ENCODE measurements at regions not wholly inside any gene's neighbourhood (a gene's known extent, or its start where the extent isn't known, plus 50 kb on each side); places are given as distances from the start of the nearest gene placed in this dataset.

DNA sequence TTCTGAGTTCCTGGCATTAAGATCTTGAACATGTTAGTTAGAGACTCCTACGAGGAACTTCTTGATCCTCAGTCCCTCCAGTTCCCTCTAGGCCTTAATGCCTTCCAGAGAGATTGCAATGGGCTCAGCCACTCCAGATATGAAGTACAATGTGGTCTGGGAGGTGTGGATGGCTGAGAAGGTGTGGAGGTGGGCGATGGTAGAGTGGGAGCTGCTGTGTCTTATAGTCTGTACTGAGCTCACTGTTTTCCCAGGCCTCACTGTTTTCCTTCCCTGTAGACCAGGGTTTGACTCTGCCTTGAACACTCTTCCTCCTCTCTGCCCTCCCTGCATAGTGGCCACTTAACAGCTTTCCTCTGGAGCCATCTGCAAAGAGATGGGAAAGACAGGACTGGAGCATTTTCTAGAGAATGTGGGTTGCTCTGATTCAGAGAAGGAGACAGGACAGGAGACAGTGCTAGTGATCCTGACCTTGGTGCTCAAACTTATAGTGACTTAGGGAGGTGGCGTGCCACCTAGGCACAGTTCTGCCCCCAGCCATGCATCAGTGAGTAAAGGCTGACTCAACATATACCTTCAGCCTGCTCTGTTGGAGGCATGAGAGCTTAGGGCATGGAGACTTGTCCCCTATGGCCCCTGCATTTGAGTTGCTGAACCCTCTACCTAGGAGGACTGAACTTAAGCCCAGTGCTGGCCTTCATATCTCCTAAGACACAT, 129.7 kb downstream of the TDRD15 start:
- DNase-seq (ENCODE audit: low read depth): no peak

DNA sequence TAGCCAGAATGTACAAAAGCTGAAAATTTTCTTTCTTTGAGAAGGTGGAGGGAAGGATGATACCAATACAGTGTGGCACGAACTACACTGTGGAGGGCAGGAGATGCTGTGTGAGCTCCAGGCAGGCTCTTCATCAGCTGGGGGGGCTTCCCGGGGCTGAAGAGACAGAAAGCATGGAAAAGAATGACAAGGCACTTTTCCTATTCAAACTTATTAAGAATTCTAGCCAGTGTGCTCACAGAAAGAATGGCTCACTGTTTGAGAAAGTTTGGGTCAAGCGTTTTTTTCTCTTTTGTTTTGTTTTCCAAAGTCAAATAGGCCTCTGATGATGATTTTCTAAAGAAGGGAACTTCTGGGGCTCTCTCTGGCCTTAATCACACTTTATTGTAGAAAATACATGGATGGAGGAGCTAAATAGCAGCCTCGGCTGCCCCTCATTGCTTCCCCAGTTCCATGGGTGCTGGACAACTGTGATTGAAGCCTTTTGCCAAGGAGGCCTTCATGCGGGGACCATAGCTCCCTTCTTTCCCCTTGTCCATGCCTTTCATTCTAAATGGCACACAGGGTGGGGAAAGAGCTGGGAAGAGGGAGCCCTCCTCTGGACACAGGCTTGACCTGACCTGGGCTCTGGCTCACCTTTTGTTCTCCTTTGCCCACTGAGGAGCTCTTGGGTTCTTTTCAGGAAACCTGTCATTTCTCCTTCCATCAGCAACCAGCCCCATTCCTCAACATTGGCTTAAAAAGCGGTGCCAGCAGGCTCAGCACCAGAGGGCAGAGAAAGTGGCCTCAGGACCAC, 130.6 kb downstream of the TDRD15 start:
- DNase-seq (ENCODE audit: low read depth): no peak

DNA sequence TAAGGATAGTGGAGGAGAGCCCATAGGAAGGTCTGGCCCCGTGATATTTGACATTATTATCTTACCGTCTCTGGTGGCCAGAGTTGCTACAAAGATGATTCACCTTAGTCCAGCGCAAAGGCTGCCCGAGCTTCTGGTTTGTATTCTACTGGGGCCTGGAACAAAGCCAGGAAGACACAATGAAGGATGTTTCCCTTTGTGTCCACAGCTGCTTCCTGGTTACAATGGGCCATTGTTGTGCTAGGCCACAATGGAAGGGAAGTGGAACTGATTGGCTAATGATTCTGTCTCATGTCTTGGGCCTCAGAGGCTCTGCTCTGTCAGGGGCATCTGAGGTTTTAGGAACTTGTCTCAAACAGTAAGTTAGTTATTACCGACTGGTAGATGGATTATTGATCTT, 132.2 kb downstream of the TDRD15 start:
- peak; percentile 0 for DNase-seq (ENCODE audit: low read depth)

DNA sequence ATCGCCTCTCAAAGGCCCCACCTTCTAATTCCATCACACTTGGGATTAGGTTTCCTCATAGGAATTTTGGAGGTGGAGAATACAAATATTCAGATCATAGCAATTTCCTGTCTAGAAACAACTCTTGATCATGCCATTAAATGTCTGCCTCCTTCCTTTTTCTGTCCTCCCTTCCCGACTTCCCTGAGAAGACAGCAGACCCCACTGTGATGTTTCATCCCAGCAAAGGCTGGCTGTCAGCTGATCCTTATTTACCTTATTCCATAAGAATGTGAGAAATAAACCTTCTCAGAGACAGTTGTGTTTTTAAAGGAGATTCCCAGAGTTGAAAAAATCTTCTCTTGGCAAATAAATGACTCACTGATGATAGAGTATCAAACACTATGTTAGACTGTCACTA, 133.9 kb downstream of the TDRD15 start:
- DNase-seq (ENCODE audit: low read depth): no peak

DNA sequence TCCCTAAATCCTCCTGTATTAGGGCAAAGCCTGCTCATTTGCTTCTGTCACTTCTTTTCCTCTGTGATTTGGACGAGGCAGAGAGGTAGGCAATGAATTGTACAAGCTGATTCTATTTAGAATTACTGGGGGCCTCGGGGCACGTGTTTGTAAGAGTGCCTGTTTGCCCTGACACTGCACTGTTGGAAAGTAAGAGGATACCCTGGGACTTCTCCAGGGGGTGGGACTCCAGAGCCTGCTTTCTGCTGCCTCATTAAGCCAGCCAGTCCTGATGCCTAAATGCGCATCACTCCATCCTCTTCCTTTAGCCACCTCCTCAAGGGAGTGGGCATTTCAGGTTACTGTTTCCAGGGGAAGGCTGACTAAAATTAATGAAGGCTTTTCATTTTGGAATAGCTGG, 134.3 kb downstream of the TDRD15 start:
- DNase-seq (ENCODE audit: low read depth): no peak

DNA sequence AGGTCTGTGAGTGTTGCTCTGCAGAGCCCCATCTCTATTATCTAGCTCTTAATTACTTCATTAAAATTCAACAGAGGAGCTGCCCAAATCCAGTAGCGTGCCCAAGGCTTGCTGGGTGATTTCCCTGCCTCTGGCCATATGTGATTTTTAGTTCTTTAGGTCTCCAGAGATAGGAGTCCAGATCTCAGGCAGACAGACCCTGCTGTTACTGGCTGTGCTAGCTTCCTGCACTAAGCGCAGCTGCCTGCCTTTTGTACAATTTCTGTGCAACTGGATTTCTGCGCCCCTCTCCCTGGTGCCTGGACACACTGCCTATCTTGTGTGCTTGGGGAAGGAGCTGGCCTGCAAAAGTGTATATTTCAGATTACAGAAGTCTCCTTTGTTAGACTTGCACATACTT, 136.5 kb downstream of the TDRD15 start:
- DNase-seq (ENCODE audit: low read depth): no peak

DNA sequence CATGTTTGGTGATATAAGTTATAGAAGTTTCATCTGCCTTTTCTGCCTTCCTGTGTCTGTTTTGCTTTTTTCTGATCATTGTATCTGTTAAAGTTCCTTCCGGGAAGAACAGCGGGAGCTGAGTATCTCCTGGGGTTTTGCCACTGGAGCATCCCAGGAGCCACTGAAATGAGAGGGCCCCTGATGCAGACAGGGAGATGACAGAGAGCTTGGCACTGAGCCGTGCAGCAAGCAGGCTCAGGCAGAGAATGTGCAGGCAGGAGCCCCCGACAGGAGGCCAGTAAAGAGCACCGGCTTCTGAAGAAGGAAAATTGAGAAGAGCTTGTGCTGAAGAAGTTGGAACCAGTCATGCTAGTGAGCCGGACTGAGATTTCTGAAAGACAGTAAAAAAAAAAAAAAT, 137.8 kb downstream of the TDRD15 start:
- DNase-seq (ENCODE audit: low read depth): no peak

DNA sequence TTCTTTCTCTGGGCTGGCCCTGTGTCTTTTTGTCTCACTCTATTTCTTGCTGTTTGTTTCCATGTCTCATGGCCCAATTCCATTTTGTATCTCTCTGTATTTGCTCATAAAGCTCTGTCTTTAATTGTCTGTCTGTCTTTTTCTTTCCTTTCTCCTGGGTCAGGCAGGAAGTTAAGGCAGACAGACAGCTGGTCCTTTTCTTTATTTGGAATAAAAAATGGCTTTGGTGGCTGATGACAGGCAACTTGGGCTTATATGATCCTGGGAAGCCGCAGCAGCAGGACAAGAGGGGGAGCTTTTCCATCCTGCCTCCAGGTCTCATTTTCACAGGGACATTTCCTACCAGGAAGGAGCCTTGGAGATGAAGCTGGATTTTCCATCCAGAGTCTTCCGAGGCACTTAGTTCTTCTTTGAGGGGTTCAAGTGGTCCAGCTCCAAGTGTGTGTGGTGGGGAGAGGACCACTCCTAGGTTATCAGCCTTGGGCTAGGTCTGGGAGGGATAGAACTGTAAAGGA, 138.7 kb downstream of the TDRD15 start:
- no peak for DNase-seq (ENCODE audit: low read depth)

DNA sequence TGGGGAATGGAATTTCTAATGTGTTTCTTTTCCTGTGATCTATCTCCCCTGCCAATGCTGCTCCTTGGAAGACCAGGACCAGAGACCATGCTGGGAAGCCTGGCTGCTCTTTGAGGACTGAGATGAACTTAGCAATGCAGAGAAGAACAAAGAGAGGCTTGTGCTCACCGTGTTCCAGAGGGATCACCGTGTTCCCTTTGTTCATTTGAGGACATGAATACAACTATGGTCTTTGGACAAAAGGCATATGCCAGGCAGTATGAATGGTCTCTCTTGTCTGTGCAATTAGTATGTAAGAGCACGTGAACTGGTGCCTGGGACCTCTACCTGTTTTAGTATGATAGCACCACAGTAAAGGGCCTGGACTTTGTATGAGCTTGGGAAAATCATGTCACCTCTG, 139.9 kb downstream of the TDRD15 start:
- no peak for DNase-seq (ENCODE audit: low read depth)

DNA sequence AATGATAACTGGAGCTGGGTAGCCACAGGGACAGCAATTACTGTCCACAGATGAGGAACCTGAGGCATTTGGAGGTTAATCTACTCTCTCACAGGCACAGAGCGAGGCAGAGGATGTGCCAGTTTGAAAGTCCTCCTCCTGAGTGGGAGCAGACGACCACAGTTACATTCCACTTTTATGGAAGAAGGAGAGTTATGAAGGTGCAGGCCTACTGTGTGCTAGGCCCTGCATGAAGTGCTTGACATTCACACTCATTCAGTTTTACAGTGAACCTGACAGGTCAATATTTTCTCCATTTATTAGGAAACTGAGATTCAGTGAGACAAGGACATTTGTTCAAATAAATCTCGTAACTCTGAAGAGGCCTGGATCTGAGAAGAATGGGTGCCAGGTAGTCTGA, 142.0 kb downstream of the TDRD15 start:
- no peak for DNase-seq (ENCODE audit: low read depth)

DNA sequence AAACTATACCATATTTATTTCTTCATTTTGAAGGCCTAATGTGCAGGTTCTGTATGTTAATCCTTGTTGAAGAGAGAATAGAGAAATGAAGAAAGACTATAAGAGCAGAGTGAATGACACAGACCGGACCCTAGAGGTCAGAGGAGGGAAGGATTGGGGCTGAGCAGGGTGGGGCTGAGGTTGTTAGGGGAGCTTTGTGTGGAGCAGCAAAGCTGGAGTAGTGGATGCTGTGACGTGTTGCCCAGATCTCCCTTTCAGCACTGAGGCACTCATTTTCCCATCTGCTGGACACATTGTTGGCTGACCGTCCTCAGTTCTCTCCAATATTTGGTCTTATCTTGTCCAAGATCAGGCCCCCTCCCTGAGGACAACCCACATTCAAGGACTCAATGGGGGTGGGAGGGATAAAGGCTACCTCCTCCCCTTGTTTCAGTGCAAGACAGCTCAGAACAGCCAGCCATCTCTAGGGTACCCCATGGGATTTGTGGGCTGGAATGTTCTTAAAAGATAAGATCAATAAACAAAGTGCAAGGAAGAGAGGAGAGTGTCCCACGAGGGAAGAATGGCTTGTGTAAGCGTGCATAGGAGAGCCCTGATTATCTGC, 143.6 kb downstream of the TDRD15 start:
- no peak for DNase-seq (ENCODE audit: low read depth)

DNA sequence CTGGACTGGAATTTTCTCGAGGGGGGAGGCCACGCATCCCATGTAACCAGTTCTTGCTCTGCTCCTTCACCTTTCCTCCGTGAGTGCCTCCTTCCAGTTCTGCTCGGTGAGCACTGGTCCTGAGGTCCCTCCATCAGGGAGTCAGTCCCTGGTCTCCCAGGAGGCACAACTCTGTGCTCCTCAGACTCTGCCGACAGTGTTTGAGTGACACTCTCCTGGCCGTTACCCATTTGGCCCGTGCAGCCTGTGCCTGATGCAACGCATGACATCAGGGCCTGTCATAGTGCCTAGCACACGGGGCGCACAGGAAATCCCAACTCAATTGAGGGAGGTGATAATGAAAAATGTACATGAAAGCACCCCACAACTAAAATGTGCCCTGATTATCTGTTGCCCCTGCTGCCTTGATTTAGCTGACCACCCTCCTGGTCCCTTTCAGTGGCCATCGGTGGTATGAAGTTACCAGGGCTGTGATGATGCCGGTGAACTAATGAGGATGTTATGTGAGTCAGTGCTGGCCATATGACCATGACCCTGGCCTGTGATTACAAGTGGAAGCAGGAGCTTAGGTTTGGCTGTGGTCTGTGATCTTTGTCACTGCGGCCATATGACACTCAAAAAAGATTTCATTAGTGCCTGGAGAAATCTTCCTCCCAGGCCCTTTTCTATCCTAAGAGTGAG, 144.6 kb downstream of the TDRD15 start:
- DNase-seq (ENCODE audit: low read depth): no peak

DNA sequence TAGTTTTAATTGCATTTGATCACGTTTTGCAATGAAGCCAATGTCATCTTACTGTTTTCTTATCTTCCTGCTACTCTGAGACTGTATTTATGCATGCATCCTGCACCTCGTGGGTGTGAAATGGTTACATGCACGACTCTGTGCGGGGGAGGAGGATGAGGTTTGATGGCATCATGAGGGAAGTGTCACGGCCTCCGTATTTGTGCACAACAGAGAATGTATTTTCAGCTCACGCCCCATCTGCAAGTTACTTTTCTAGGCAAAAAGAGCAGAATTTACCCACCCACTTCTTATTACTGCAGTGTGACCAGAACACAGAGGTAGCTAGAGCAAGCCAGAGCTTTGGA, 145.1 kb downstream of the TDRD15 start:
- no peak for DNase-seq (ENCODE audit: low read depth)

DNA sequence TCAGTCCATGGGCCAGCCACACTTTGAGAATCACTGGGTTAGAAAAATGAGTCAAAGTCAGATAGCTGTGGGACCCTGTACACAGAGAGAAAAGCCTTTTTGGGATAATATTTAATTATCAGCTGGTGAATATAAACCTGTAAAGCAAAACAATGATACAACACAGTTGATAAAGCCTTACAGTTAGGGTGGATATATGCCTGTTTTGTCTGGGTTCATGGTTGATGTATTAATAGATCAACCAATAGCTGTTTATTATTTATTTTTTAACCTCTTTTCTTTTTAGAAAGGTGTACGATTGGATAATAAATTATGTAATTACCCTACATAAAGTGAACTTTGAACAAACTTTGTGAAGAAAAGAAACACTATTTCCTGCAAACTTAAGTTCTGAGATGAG, 145.6 kb downstream of the TDRD15 start:
- no peak for DNase-seq (ENCODE audit: low read depth)

DNA sequence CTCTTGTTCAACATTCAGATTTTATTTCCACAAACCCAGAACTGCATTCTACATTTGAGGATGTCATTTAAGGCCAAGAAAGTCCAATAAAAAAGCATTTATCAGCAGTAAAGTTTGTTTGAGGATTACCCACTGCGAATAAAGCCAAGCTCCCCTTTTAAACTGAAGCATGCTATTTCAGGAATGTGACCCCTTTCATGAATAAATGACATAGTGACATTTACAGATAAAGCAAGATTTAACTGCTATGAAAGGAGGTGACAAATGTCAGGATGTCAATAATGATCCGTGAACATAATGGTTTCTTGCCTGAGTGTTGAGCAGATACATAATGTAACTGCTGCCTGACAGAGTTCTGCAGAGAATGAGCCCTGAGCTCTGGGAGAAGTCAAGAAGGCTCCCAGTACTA, 146.3 kb downstream of the TDRD15 start:
- no peak for DNase-seq (ENCODE audit: low read depth)

DNA sequence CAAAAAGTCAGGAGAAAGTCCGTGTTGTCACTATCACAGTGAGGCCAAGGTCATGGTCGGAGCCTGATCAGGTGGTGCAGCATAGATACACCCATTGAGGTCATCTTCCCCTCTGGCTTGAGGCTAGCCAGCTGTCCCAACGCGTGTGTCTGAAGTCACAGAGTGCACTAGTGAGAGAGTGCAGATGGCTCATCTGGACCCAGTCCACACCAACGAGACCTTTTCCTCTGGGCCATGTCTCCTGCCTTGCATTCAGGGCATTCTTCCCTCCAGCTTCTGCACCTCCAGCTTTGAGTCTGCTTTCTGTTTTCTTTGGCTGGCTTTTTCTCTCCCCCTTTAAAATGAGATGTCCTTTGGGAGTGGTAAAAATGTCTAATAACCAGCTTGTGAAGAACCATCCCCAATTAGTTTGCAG, 146.9 kb downstream of the TDRD15 start:
- no peak for DNase-seq (ENCODE audit: low read depth)

DNA sequence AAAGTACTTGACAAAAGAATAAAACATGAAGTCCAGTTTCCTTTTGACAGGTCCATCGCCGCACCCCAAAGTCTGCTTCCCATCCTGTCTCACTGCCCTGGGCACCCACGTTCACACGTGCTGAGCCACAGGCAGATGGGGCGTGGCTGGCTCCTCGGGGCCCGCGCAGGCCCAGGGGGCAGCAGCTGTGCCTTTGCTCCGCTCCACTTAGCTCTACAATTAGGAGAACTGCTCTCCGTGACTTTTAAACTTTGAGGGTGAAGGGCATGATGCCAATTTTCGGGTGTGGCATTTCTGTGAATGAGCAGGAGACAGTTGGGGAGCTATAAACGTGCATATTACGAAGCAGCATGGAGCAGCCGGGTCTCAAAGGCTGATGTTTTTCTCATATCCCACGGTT, 152.4 kb downstream of the TDRD15 start:
- no peak for DNase-seq (ENCODE audit: low read depth)

DNA sequence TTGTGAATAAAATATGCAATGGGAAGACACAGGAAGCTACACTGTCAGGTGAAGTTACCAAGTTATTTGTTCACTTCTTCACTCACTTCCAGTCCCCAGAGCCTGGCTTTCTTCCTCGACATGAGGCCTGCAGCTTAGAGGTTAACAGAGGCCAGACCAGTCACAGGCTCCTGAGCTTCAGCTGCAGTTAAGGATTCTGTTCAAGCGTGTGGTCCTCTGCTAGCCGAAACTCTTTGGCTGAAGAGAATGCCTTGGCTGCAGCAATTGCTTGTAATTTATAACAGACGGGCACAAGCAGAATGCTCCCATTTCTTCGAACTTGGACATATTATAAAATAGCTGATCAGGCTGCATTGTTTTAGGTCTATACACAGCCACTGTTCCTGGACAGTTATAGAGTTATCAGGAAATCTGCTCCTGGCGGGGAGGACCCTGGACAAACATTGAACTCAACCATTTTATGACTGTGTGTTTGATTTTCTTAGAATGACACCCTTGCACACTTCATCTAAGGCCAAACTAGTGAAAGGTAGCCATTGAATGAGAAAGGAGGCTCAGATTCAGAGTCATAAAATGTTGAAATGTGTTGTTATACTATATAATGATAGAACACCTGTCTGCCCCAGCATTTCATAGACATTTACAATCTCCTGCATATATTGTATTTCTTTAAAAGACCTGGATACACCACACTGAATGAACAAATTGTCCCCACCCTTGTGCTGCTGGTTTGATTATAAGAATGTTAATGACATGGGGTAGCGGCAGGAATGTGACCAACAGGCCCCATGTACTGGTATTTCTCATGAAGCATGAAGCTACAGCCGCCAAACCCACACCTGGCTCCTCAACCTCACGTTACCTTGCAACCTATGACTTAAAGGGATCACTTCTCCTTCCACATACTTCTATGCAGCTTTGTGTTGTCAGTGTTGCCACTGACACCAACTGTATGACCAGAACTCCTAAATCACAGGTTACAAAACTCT, 153.6 kb downstream of the TDRD15 start:
- no peak for DNase-seq (ENCODE audit: low read depth)

DNA sequence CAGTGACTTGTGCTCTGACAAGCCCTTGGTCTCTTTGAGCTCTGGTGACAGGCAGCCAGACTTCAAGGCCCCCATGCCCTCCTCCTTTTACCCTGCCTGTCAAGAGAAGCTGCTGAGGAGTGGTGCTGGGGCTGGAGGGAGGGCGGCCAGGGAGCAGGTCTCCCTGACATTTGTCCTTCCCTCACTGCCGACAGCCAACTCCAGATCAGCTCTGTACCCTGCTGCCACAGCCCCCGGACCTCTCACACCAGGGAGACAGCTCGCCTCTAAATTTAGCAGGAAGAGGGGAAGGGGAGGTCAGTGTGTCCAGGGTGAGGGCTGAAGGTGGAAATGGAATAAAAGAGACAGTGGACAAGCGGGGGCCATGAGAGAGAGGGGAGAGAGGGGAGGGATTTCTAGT, 155.8 kb downstream of the TDRD15 start:
- no peak for DNase-seq (ENCODE audit: low read depth)

DNA sequence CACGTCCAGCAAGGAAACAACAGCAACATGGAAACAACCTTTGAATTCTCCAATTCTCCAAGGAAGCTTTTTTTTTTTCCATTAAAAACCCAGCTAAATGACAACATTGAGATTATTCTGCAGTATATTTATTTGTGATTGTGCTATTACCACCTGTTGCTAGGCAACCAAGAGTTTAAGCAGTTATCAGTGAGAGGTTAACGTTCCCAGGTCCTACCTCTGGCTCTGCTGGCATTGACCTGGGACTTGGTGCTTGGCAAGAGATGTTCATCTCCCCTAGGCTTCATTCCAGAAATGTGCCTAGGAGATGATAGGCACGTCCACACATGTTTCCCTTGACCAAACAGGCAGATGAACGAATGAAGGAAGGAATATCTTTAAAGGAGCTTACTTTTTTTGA, 157.0 kb downstream of the TDRD15 start:
- no peak for DNase-seq (ENCODE audit: low read depth)

DNA sequence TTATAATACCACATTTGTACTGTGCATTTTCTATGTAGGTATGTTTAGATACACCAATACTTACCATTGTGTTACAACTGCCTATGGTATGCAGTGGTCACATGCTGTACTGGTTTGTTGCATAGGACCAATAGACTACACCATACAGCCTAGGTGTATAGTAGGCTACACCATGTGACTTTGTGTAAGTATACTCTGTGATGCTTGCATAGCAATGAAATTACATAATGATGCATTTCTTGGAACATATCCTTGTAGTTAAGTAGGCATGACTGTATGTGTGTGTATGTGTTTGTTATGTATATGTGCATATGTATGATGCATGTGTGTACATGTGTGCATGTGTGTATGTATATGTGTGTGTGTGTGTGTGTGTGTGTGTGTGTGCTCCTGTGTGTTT, 157.6 kb downstream of the TDRD15 start:
- no peak for DNase-seq (ENCODE audit: low read depth)
